IMR-90 (cell line): ENCODE measurements at regions not wholly inside any gene's neighbourhood (a gene's known extent, or its start where the extent isn't known, plus 50 kb on each side); places are given as distances from the start of the nearest gene placed in this dataset.

Source experiments
- ATAC-seq: fragments of 200-7000 bp; cut with Tn5 transposase; 2 replicates; pipeline ENCODE4 v1.9.1; 2020; ENCODE audit warnings: low read depth, mild to moderate bottlenecking, moderate library complexity
- BruUV-seq: library from RNA; stranded (reverse); fragments of 400-500 nt; replicated peaks from 2 replicates; lab custom pipeline; 2021; lab: Mats Ljungman, UMichigan
- CTCF ChIA-PET: fragments of 300-600 bp; formaldehyde crosslinking; extraction: SDS; loops from one replicate; lab custom pipeline; 2021; ENCODE audit warnings: antibody characterized with exemption; lab: Yijun Ruan, JAX
- POLR2A ChIA-PET: fragments of 300-600 bp; sonication (Branson Sonifier 250); formaldehyde crosslinking; loops from one replicate; lab custom pipeline; 2022; ENCODE audit warnings: antibody characterized with exemption; ENCODE audit not compliant: unreplicated experiment; lab: Charles Lee
- DNase-seq: peaks from one replicate; pipeline ENCODE4 v3.0.0; 2013
- H2AFZ ChIP-seq: replicated peaks from 2 replicates; pipeline ENCODE3; 2013; ENCODE audit warnings: low read length, mild to moderate bottlenecking; ENCODE audit not compliant: poor library complexity
- H2AK5ac ChIP-seq: 2 replicates; pipeline ENCODE4 v1.6.1; 2013; ENCODE audit warnings: low read depth, low read length, inconsistent platforms
- H2AK9ac ChIP-seq: replicated peaks from 2 replicates; pipeline ENCODE3; 2013; ENCODE audit warnings: mild to moderate bottlenecking, low read depth, low read length, moderate library complexity; ENCODE audit not compliant: poor library complexity
- H2BK120ac ChIP-seq: 2 replicates; pipeline ENCODE4 v1.6.1; 2013; ENCODE audit warnings: low read depth, low read length, inconsistent platforms
- H2BK15ac ChIP-seq: 3 replicates; pipeline ENCODE4 v1.6.1; 2013; ENCODE audit warnings: low read depth, low read length, inconsistent platforms
- H2BK20ac ChIP-seq: 2 replicates; pipeline ENCODE4 v1.6.1; 2013; ENCODE audit warnings: low read depth, mild to moderate bottlenecking, inconsistent platforms, low read length, moderate library complexity
- H2BK5ac ChIP-seq: 2 replicates; pipeline ENCODE4 v1.6.1; 2013; ENCODE audit warnings: mild to moderate bottlenecking, low read depth, low read length, inconsistent platforms; ENCODE audit not compliant: poor library complexity, severe bottlenecking
- H3K14ac ChIP-seq: replicated peaks from 2 replicates; pipeline ENCODE4 v1.6.1; 2013; ENCODE audit warnings: low read depth, low read length, inconsistent platforms
- H3K18ac ChIP-seq: 2 replicates; pipeline ENCODE4 v1.6.1; 2013; ENCODE audit warnings: low read depth, low read length, control low read depth
- H3K23ac ChIP-seq: 2 replicates; pipeline ENCODE4 v1.6.1; 2013; ENCODE audit warnings: low read depth, low read length, inconsistent platforms
- H3K27ac ChIP-seq: 2 replicates; pipeline ENCODE4 v1.5.1; 2013; ENCODE audit warnings: mild to moderate bottlenecking, control low read depth, low read length; ENCODE audit not compliant: insufficient read depth
- H3K27me3 ChIP-seq: 2 replicates; pipeline ENCODE4 v1.6.1; 2013; ENCODE audit warnings: low read length; ENCODE audit not compliant: control insufficient read depth, insufficient read depth
- H3K36me3 ChIP-seq: 2 replicates; pipeline ENCODE4 v1.6.1; 2013; ENCODE audit warnings: low read length, mixed read lengths; ENCODE audit not compliant: control insufficient read depth, insufficient read depth
- H3K4ac ChIP-seq: 2 replicates; pipeline ENCODE4 v1.6.1; 2013; ENCODE audit warnings: low read depth, low read length, inconsistent platforms
- H3K4me1 ChIP-seq: 2 replicates; pipeline ENCODE4 v1.6.1; 2013; ENCODE audit warnings: low read length, mixed read lengths; ENCODE audit not compliant: control insufficient read depth, insufficient read depth
- H3K4me2 ChIP-seq: 2 replicates; pipeline ENCODE4 v1.6.1; 2013; ENCODE audit warnings: low read depth, mild to moderate bottlenecking, control low read depth, low read length, moderate library complexity
- H3K4me3 ChIP-seq: 2 replicates; pipeline ENCODE4 v1.5.1; 2013; ENCODE audit warnings: low read depth, mild to moderate bottlenecking, control low read depth, low read length, moderate library complexity; ENCODE audit not compliant: insufficient read depth
- H3K56ac ChIP-seq: 2 replicates; pipeline ENCODE4 v1.6.1; 2013; ENCODE audit warnings: low read length, inconsistent platforms; ENCODE audit not compliant: insufficient read depth; ENCODE audit errors: extremely low read depth
- H3K79me1 ChIP-seq, 2 experiments: 2 replicates each; pipeline ENCODE4 v1.6.1; 2013; ENCODE audit warnings: low read length in 2 of 2, inconsistent platforms in 1 of 2, low read depth in 1 of 2
- H3K9ac ChIP-seq: 2 replicates; pipeline ENCODE4 v1.6.1; 2013; ENCODE audit warnings: low read depth, low read length, control low read depth
- H3K9me1 ChIP-seq: 2 replicates; pipeline ENCODE4 v1.6.1; 2013; ENCODE audit warnings: low read length, inconsistent platforms; ENCODE audit not compliant: insufficient read depth
- H3K9me3 ChIP-seq: 2 replicates; pipeline ENCODE4 v1.6.1; 2013; ENCODE audit warnings: low read length; ENCODE audit not compliant: control insufficient read depth, insufficient read depth
- H4K20me1 ChIP-seq: 2 replicates; pipeline ENCODE4 v1.6.1; 2013; ENCODE audit warnings: low read length, inconsistent platforms; ENCODE audit not compliant: insufficient read depth
- H4K5ac ChIP-seq: 2 replicates; pipeline ENCODE4 v1.6.1; 2013; ENCODE audit warnings: mild to moderate bottlenecking, low read depth, low read length, control low read depth
- H4K8ac ChIP-seq, 2 experiments: 2 replicates each; pipeline ENCODE4 v1.6.1; 2013; ENCODE audit warnings: low read depth in 2 of 2, low read length in 2 of 2, control low read depth in 1 of 2, inconsistent platforms in 1 of 2
- H4K91ac ChIP-seq: 2 replicates; pipeline ENCODE4 v1.6.1; 2013; ENCODE audit warnings: low read depth, low read length, inconsistent platforms; ENCODE audit not compliant: insufficient read depth
- MAFK ChIP-seq: IDR thresholded peaks from 2 replicates; pipeline ENCODE4 v1.6.1; 2012; ENCODE audit warnings: low read depth, low read length, improper control_type of control experiment
- NFE2L2 ChIP-seq: fragments of 150-350 bp; IDR thresholded peaks from 2 replicates; pipeline ENCODE4 v1.6.1; 2016; ENCODE audit warnings: low read depth, mild to moderate bottlenecking, low read length
- RAD21 ChIP-seq: IDR thresholded peaks from 2 replicates; pipeline ENCODE4 v1.6.1; 2012; ENCODE audit warnings: low read length, improper control_type of control experiment
- WGBS, 2 experiments: methylation state at CpG; one replicate each; pipeline versions ENCODE4 v1.1.5 to v1.1.7; 2013; ENCODE audit warnings: missing lambda C conversion rate in 2 of 2; ENCODE audit not compliant: insufficient read length in 1 of 2; ENCODE audit errors: extremely low coverage in 2 of 2; 5-methylcytosine and 5-hydroxymethylcytosine counted together
- dilution Hi-C: fragments of 300-500 bp; cut with HindIII; formaldehyde crosslinking; loops from one replicate; pipeline ENCODE4 v1.14.3; 2018; ENCODE audit warnings: low sequenced_read_pairs; ENCODE audit not compliant: unreplicated experiment
- in situ Hi-C: fragments of 300-500 bp; cut with MboI; formaldehyde crosslinking; loops from 3 replicates; pipeline ENCODE4 v1.14.3; 2019; ENCODE audit warnings: low sequenced_read_pairs, inconsistent platforms, mixed read lengths
- intact Hi-C: fragments of 100-400 bp; cut with micrococcal nuclease; formaldehyde crosslinking; loops from 2 replicates; pipeline ENCODE4 v1.10.0; 2022

- no peak overlapping the region for H2AK9ac ChIP-seq
- no peak overlapping the region for H3K27ac ChIP-seq
- no peak overlapping the region for H2BK5ac ChIP-seq
- dilution Hi-C loops (no loop called here), intact Hi-C loops (no loop called here), in situ Hi-C loops (no loop called here)
- H3K9ac ChIP-seq, result no peak overlapping the region
- no peak overlapping the region for H3K56ac ChIP-seq
- no peaks in the 10 kb centered on the region for H4K20me1 ChIP-seq
- ATAC-seq (no peak), DNase-seq (no peak)
- H3K9me3 ChIP-seq, result peaks cover 6% of the 10 kb centered on the region
- H3K9me1 ChIP-seq, result no peaks in the 10 kb centered on the region
- no peak overlapping the region for H3K23ac ChIP-seq
- H4K8ac ChIP-seq, result no peak overlapping the region
- H2AK5ac ChIP-seq, result no peak overlapping the region
- no peak overlapping the region for H2BK120ac ChIP-seq
- H3K4me3 ChIP-seq, result no peak overlapping the region
- no peak overlapping the region for H4K5ac ChIP-seq
- POLR2A ChIA-PET, result no interaction called here
- H3K79me1 ChIP-seq, result no peaks in the 10 kb centered on the region
- BruUV-seq, result no TSS peak
- H3K27me3 ChIP-seq, result no peaks in the 10 kb centered on the region
- WGBS, 2 experiments, result no CpG with 5 or more reads among the region's 1 CpG
- no peak overlapping the region for H3K18ac ChIP-seq
- H2BK20ac ChIP-seq, result no peak overlapping the region
- H3K14ac ChIP-seq, result no peak overlapping the region
- no peaks in the 10 kb centered on the region for H3K36me3 ChIP-seq
- H2BK15ac ChIP-seq, result no peak overlapping the region
- no peak overlapping the region for H2AFZ ChIP-seq
- no peak overlapping the region for H4K91ac ChIP-seq
- H3K4me1 ChIP-seq, result no peaks in the 10 kb centered on the region
- H3K4me2 ChIP-seq, result no peak overlapping the region
- peak; percentile 83 for TF ChIP-seq MAFK
- no peak for TF ChIP-seq RAD21
- 0 out of 2 replicates have a peak, but pooled peaks have one; percentile 6 for TF ChIP-seq NFE2L2
- CTCF ChIA-PET, result no interaction called here
- H3K4ac ChIP-seq, result no peak overlapping the region
Observed at GRCh38 chr3:6418485-6418884, 442.4 kb upstream of the GRM7 start.
